ENCODE measurements at regions not wholly inside any gene's neighbourhood (a gene's known extent, or its start where the extent isn't known, plus 50 kb on each side); places are given as distances from the start of the nearest gene placed in this dataset.

GRCh38 chr4:41437111-41437536, 100.8 kb upstream of the LIMCH1 start:
- peaks cover 0 to 10% (median 2%) of the 10 kb centered on the region in 3 experiments; a peak in 4 of 7 replicates for H3K36me3 Mint-ChIP-seq (ENCODE audit: insufficient read depth in 1 of 3, low read depth in 3 of 3)
- peaks cover 4 to 12% of the 10 kb centered on the region in 2 experiments; a peak in 3 of 5 replicates for H3K9me3 Mint-ChIP-seq
- H3K27me3 Mint-ChIP-seq (ENCODE audit: low read depth) = peaks cover 4% of the 10 kb centered on the region
- Histone ChIP-seq H3T11ph (ENCODE audit: low read length) (no peak overlapping the region), H4K8ac (replicated peaks; ENCODE audit: insufficient read length, low read depth, low read length) (no peak overlapping the region), H3K79me1 (ENCODE audit: insufficient read depth, low read depth, low read length, poor library complexity, severe bottlenecking) (no peaks in the 10 kb centered on the region), H2AK5ac (ENCODE audit: insufficient read length, low read length) (no peak overlapping the region), H3K14ac (ENCODE audit: insufficient read depth, low read length) (no peak overlapping the region), H3K4me2 (ENCODE audit: insufficient read depth, insufficient read length, low read length) (no peak overlapping the region), H3K18ac (ENCODE audit: insufficient read length, low read depth, low read length) (no peak overlapping the region), H2BK120ac (ENCODE audit: low read depth, low read length, poor library complexity, severe bottlenecking) (no peak overlapping the region), H3K9ac (ENCODE audit: extremely low read depth, insufficient read length, low read length) (no peak overlapping the region), H2BK20ac (ENCODE audit: low read depth, low read length, poor library complexity, severe bottlenecking) (no peak overlapping the region), H2AFZ (ENCODE audit: low read length) (no peak overlapping the region), H2BK5ac (ENCODE audit: insufficient read length, low read length) (no peak overlapping the region), H3K23ac (ENCODE audit: insufficient read length, low read depth, low read length) (no peak overlapping the region), H3K4me1 (ENCODE audit: insufficient read depth, low read length) (peaks cover 9% of the 10 kb centered on the region; the same call in 1 of the 2 replicates), H2BK12ac (ENCODE audit: insufficient read length, low read depth, low read length) (no peak overlapping the region), H4K91ac (ENCODE audit: insufficient read length, low read depth, low read length) (no peak overlapping the region), H4K20me1 (ENCODE audit: control insufficient read depth, insufficient read depth, insufficient read length) (no peaks in the 10 kb centered on the region), H3K56ac (ENCODE audit: insufficient read length, low read depth, low read length) (no peak overlapping the region), H3K27me3 (ENCODE audit: insufficient read depth, low read length) (no peaks in the 10 kb centered on the region), H4K5ac (ENCODE audit: insufficient read length, low read depth, low read length) (no peak overlapping the region), H3K79me2 (ENCODE audit: insufficient read depth, low read length) (no peaks in the 10 kb centered on the region), H2BK15ac (ENCODE audit: low read depth, low read length) (no peak overlapping the region), H3K27ac (ENCODE audit: insufficient read length, low read depth, low read length) (no peak overlapping the region), H3K9me3 (ENCODE audit: control insufficient read depth, low read depth, low read length) (no peaks in the 10 kb centered on the region), H3K4ac (ENCODE audit: low read depth, low read length) (no peak overlapping the region), H3K23me2 (ENCODE audit: insufficient read length, low read depth, low read length, poor library complexity, severe bottlenecking) (no peaks in the 10 kb centered on the region)
- no CpG with 5 or more reads among the region's 2 CpGs for WGBS (ENCODE audit: extremely low coverage, insufficient read length, low lambda C conversion rate)
- no peak for DNase-seq
- no peak for TF ChIP-seq CTCF (conservative IDR thresholded peaks at IDR 0.05)
- 0 out of 7 replicates have a peak overlapping the region, but pooled peaks of 1 of the 3 experiments have one; percentile 27 for H3K27ac Mint-ChIP-seq
- peaks cover 45 to 51% of the 10 kb centered on the region in 2 experiments for H3K4me1 Mint-ChIP-seq
- no peak overlapping the region for H3K4me3 Mint-ChIP-seq
